ENCODE measurements at regions not wholly inside any gene's neighbourhood (a gene's known extent, or its start where the extent isn't known, plus 50 kb on each side); places are given as distances from the start of the nearest gene placed in this dataset.
"Not testable (repeated sequence)": the region's sequence is repeated elsewhere in the genome, so short reads cannot be mapped to it uniquely, and the experiment has no call there.

- DNase-seq, result no peak
These were observed 114.1 kb downstream of the FAR1 start for GRCh38 chr11:13782390-13783075.

GRCh38 chr11:13784441-13784840, 116.0 kb downstream of the FAR1 start:
- no peak for DNase-seq

- no peak for DNase-seq
These were observed 116.4 kb downstream of the FAR1 start for GRCh38 chr11:13784855-13785254.

GRCh38 chr11:13786688-13787087, 118.2 kb downstream of the FAR1 start:
- DNase-seq, result no peak

GRCh38 chr11:13797616-13798015, 129.1 kb downstream of the FAR1 start:
- DNase-seq, result not testable (repeated sequence)

- no peak for DNase-seq
These were observed 132.4 kb downstream of the FAR1 start for GRCh38 chr11:13800901-13801300.

GRCh38 chr11:13818325-13818724, 144.2 kb upstream of the SPON1 start:
- no peak for DNase-seq

- DNase-seq, result no peak
These were observed 135.8 kb upstream of the SPON1 start for GRCh38 chr11:13826505-13827278.

GRCh38 chr11:13831696-13832095, 130.8 kb upstream of the SPON1 start:
- DNase-seq, result no peak

- DNase-seq, result no peak
These were observed 128.1 kb upstream of the SPON1 start for GRCh38 chr11:13834463-13834862.

GRCh38 chr11:13836666-13837065, 125.9 kb upstream of the SPON1 start:
- DNase-seq, result no peak

- no peak for DNase-seq
These were observed 125.2 kb upstream of the SPON1 start for GRCh38 chr11:13837286-13837685.

- no peak for DNase-seq
These were observed 121.1 kb upstream of the SPON1 start for GRCh38 chr11:13841393-13841792.

GRCh38 chr11:13848031-13848430, 114.5 kb upstream of the SPON1 start:
- DNase-seq, result no peak

GRCh38 chr11:13850231-13851005, 112.1 kb upstream of the SPON1 start:
- DNase-seq, result no peak

- no peak for DNase-seq
These were observed 110.8 kb upstream of the SPON1 start for GRCh38 chr11:13851691-13852090.

- DNase-seq, result no peak
These were observed 110.0 kb upstream of the SPON1 start for GRCh38 chr11:13852481-13852880.

- DNase-seq, result no peak
These were observed 104.7 kb upstream of the SPON1 start for GRCh38 chr11:13857828-13858227.

- DNase-seq, result no peak
These were observed 102.6 kb upstream of the SPON1 start for GRCh38 chr11:13859892-13860291.

- no peak for DNase-seq
These were observed 101.1 kb upstream of the SPON1 start for GRCh38 chr11:13861411-13861810.

- no peak for DNase-seq
These were observed 99.6 kb upstream of the SPON1 start for GRCh38 chr11:13862845-13863392.

- DNase-seq, result peak in 3 of 5 experiments; percentile 24 to 89 (median 66)
These were observed 93.7 kb upstream of the SPON1 start for GRCh38 chr11:13868710-13869397.
